SK-N-SH (cell line): ENCODE measurements at regions not wholly inside any gene's neighbourhood (a gene's known extent, or its start where the extent isn't known, plus 50 kb on each side); places are given as distances from the start of the nearest gene placed in this dataset.
"Not testable (repeated sequence)": the region's sequence is repeated elsewhere in the genome, so short reads cannot be mapped to it uniquely, and the experiment has no call there.

Experiments
- CTCF ChIP-seq: fragments of 200-600 bp; sonication (generic); IDR thresholded peaks from 2 replicates; pipeline ENCODE4 v1.6.1; 2017; ENCODE audit warnings: antibody characterized with exemption, mild to moderate bottlenecking, moderate library complexity
- EP300 ChIP-seq, 2 experiments: IDR thresholded peaks; 2 replicates each; pipeline versions ENCODE4 v1.4.0 to v1.6.1; 2012; ENCODE audit warnings: borderline replicate concordance in 1 of 2, low read depth in 1 of 2, low read length in 1 of 2
- FOXM1 ChIP-seq: IDR thresholded peaks from 2 replicates; pipeline ENCODE4 v1.4.0; 2012; ENCODE audit warnings: low read depth, mild to moderate bottlenecking
- GABPA ChIP-seq: IDR thresholded peaks from 2 replicates; pipeline ENCODE4 v1.4.0; 2012; ENCODE audit warnings: low read depth, mild to moderate bottlenecking
- IRF3 ChIP-seq: fragments of 150-350 bp; IDR thresholded peaks from 2 replicates; pipeline ENCODE4 v1.6.1; 2016; ENCODE audit warnings: mild to moderate bottlenecking, low read depth, low read length
- JUND ChIP-seq: IDR thresholded peaks from 2 replicates; pipeline ENCODE4 v1.4.0; 2012
- PBX3 ChIP-seq: IDR thresholded peaks from 2 replicates; pipeline ENCODE4; 2012
- POLR2AphosphoS5 ChIP-seq: IDR thresholded peaks from 2 replicates; pipeline ENCODE4 v1.6.1; 2012; ENCODE audit warnings: low read depth, low read length
- REST ChIP-seq: IDR thresholded peaks from 2 replicates; pipeline ENCODE4 v1.6.1; 2012; ENCODE audit warnings: mild to moderate bottlenecking, low read depth, low read length, moderate library complexity
- SIN3A ChIP-seq: IDR thresholded peaks from 2 replicates; pipeline ENCODE4 v1.6.1; 2012; ENCODE audit warnings: low read depth, mild to moderate bottlenecking, low read length, moderate library complexity, borderline replicate concordance
- TAF1 ChIP-seq: IDR thresholded peaks from 2 replicates; pipeline ENCODE4 v1.6.1; 2012; ENCODE audit warnings: low read depth, mild to moderate bottlenecking, low read length, moderate library complexity, borderline replicate concordance
- TEAD4 ChIP-seq: IDR thresholded peaks from 2 replicates; pipeline ENCODE4 v1.4.0; 2012; ENCODE audit warnings: mild to moderate bottlenecking, borderline replicate concordance; ENCODE audit not compliant: insufficient read depth
- TF ChIP-seq, protein P1 (sequence below): fragments of 150-350 bp; IDR thresholded peaks from 2 replicates; pipeline ENCODE4 v1.6.1; 2017; ENCODE audit warnings: antibody characterized with exemption, low read length, low read depth, borderline replicate concordance
- TF ChIP-seq, protein P2 (sequence below): IDR thresholded peaks from 2 replicates; pipeline ENCODE4 v1.4.0; 2012; ENCODE audit warnings: low read depth

DNA sequence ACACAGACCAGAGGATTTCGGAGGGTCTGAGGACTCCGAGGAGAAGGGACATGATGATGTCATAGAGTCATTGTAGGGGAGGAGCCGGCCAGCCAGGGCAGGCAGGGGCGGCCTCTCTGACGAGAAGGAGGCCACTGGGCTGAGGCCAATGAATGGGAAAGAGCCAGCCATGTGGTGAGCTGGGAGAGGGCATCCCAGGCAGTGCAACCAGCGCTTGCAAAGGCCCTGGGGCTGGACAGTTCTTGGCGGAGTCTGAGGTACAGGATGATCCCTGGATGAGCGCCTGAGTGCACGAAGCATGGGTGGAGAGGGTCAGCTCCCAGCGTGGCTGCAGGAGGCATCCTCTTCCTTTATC is 158.6 kb upstream of the FOXF1 start:
- TF ChIP-seq CTCF; EP300 (IDR thresholded peaks at IDR 0.05; ENCODE audit: borderline replicate concordance in 1 of 2, low read depth in 1 of 2, low read length in 1 of 2); PBX3; SIN3A; JUND; FOXM1; TAF1; IRF3; TEAD4; GABPA; REST; POLR2AphosphoS5: not testable (repeated sequence)
- TF ChIP-seq, protein P1, sequence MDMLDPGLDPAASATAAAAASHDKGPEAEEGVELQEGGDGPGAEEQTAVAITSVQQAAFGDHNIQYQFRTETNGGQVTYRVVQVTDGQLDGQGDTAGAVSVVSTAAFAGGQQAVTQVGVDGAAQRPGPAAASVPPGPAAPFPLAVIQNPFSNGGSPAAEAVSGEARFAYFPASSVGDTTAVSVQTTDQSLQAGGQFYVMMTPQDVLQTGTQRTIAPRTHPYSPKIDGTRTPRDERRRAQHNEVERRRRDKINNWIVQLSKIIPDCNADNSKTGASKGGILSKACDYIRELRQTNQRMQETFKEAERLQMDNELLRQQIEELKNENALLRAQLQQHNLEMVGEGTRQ = not testable (repeated sequence)
- TF ChIP-seq, protein P2, sequence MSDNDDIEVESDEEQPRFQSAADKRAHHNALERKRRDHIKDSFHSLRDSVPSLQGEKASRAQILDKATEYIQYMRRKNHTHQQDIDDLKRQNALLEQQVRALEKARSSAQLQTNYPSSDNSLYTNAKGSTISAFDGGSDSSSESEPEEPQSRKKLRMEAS = not testable (repeated sequence)
